ENCODE measurements at regions not wholly inside any gene's neighbourhood (a gene's known extent, or its start where the extent isn't known, plus 50 kb on each side); places are given as distances from the start of the nearest gene placed in this dataset.

DNA sequence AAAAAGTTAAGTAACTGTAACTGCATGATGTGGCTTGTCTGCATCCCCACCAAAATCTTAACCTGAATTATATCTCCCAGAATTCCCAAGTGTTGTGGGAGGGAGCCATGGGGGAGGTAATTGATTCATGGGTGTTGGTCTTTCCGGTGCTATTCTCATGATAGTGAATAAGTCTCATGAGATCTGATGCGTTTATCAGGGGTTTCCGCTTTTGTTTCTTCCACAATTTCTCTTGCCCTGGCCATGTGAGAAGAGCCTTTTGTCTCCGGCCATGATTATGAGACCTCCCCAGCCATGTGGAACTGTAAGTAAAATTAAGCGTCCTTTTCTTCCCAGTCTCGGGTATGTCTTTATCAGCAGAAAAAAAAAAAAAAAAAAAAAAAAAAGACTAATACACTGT, 385.8 kb downstream of the SLITRK1 start (continued):
- TF ChIP-seq, protein P1, sequence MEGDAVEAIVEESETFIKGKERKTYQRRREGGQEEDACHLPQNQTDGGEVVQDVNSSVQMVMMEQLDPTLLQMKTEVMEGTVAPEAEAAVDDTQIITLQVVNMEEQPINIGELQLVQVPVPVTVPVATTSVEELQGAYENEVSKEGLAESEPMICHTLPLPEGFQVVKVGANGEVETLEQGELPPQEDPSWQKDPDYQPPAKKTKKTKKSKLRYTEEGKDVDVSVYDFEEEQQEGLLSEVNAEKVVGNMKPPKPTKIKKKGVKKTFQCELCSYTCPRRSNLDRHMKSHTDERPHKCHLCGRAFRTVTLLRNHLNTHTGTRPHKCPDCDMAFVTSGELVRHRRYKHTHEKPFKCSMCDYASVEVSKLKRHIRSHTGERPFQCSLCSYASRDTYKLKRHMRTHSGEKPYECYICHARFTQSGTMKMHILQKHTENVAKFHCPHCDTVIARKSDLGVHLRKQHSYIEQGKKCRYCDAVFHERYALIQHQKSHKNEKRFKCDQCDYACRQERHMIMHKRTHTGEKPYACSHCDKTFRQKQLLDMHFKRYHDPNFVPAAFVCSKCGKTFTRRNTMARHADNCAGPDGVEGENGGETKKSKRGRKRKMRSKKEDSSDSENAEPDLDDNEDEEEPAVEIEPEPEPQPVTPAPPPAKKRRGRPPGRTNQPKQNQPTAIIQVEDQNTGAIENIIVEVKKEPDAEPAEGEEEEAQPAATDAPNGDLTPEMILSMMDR (IDR thresholded peaks at IDR 0.05), result no peak

DNA sequence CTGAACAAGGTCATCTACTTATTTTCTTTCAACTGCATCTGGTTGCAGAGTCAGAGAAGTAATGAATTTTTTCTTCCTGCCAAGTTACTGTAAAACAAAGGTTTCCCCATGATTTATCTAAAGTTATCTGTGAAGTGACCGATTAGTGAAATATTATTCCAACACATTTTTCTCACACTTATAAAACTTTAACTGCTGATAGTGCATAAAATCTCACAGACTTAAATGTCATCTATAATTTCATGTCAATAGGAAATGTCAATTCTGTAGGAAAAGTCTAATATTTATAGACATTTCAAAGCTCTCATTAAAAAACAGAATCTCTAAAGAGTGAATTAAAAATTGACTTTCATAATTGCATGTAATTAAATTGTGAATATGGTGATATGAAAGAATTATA, 397.2 kb downstream of the SLITRK1 start:
- FAIRE-seq, result no peak
- WGBS (ENCODE audit: missing lambda C conversion rate), result 35% methylated on average over 1 of the region's 1 CpG
- DNase-seq (ENCODE audit: low read depth in 1 of 2, low spot score in 1 of 2), result no peak
- no peak for ATAC-seq
- H3K4me3 ChIP-seq, result no peak overlapping the region
- TF ChIP-seq MAFK (IDR thresholded peaks at IDR 0.05; ENCODE audit: partially characterized antibody), result no peak
- TF ChIP-seq, protein P2, sequence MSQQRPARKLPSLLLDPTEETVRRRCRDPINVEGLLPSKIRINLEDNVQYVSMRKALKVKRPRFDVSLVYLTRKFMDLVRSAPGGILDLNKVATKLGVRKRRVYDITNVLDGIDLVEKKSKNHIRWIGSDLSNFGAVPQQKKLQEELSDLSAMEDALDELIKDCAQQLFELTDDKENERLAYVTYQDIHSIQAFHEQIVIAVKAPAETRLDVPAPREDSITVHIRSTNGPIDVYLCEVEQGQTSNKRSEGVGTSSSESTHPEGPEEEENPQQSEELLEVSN (IDR thresholded peaks at IDR 0.05; ENCODE audit: borderline replicate concordance, low read depth), result no peak
- no peak overlapping the region for H3K27ac ChIP-seq
- H3K4me2 ChIP-seq, result no peak overlapping the region
- ChIA-PET CTCF (no interaction called here), POLR2A (no interaction called here)
- no peaks in the 10 kb centered on the region for H3K4me1 ChIP-seq
- no peaks in the 10 kb centered on the region for H3K9me3 ChIP-seq

DNA sequence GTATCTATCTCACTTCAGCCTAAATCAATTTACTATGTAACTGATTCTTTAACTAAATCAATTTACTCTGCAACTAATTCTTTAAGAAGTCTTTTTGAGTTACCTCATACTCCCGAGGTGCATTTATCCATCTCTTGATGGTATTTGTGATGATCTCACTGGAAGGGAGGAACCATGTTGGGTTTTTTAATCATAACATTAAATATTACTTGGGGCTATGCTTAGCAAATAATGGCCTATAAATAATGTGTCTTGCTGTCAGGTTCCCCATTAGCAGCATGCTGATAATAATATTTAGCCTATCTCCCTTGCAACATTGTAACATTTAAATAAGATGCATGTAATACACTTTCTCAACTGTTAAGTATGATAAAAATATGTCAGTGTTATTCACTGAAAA, 411.3 kb downstream of the SLITRK1 start:
- H3K9me3 ChIP-seq, result no peaks in the 10 kb centered on the region
- ChIA-PET POLR2A (no interaction called here), CTCF (no interaction called here)

DNA sequence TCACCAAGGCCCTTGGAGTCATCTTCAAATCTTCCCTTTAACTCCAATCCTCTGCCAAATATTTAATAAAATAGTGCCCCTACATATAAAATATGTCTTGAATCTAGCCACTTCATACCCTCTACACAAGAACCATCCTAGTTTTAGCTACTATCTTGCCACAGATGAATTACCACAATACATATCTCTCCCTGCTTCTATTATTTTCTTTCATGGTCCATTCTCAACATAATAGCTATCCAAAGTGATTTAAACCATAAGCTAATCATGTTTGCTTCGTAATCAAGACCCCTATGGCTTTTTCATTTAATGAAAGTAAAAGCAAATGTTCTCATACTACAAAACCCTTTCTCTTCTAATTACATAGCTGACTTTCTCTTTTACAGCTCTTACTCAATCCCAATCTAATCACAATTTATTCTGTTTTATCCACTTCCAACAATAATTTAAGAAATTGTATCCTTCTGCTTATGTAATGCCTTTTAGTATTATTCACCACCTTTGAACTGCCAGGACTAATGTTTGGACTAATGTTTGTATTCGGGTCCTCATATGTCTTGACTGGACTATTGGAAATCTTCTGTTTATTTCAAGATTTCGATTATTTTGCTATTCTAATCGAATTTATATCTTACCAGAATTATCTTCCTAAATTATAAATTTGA, 412.0 kb downstream of the SLITRK1 start:
- Histone ChIP-seq H3K4me1 (no peaks in the 10 kb centered on the region), H3K27ac (no peak overlapping the region), H3K4me2 (no peak overlapping the region), H3K9me3 (no peaks in the 10 kb centered on the region), H3K4me3 (no peak overlapping the region)
- ATAC-seq (no peak), FAIRE-seq (no peak), DNase-seq (ENCODE audit: low read depth in 1 of 2, low spot score in 1 of 2) (no peak)
- ChIA-PET POLR2A (no interaction called here), CTCF (no interaction called here)
- TF ChIP-seq SREBF2 (IDR thresholded peaks at IDR 0.05) (no peak), NR3C1 (IDR thresholded peaks at IDR 0.05) (no peak)
- TF ChIP-seq, protein P3, sequence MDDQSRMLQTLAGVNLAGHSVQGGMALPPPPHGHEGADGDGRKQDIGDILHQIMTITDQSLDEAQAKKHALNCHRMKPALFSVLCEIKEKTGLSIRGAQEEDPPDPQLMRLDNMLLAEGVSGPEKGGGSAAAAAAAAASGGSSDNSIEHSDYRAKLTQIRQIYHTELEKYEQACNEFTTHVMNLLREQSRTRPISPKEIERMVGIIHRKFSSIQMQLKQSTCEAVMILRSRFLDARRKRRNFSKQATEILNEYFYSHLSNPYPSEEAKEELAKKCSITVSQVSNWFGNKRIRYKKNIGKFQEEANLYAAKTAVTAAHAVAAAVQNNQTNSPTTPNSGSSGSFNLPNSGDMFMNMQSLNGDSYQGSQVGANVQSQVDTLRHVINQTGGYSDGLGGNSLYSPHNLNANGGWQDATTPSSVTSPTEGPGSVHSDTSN (IDR thresholded peaks at IDR 0.05), result no peak
- TF ChIP-seq, protein P4, sequence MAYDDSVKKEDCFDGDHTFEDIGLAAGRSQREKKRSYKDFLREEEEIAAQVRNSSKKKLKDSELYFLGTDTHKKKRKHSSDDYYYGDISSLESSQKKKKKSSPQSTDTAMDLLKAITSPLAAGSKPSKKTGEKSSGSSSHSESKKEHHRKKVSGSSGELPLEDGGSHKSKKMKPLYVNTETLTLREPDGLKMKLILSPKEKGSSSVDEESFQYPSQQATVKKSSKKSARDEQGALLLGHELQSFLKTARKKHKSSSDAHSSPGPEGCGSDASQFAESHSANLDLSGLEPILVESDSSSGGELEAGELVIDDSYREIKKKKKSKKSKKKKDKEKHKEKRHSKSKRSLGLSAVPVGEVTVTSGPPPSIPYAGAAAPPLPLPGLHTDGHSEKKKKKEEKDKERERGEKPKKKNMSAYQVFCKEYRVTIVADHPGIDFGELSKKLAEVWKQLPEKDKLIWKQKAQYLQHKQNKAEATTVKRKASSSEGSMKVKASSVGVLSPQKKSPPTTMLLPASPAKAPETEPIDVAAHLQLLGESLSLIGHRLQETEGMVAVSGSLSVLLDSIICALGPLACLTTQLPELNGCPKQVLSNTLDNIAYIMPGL (CRISPR knock-in tag; IDR thresholded peaks at IDR 0.05; ENCODE audit: borderline replicate concordance), result no peak
- 4% methylated on average over 4 of the region's 4 CpGs for WGBS (ENCODE audit: missing lambda C conversion rate)

More for the DNA sequence above, 411.3 kb downstream of the SLITRK1 start:
- no peak overlapping the region for H3K4me2 ChIP-seq
- no peak overlapping the region for H3K27ac ChIP-seq
- WGBS (ENCODE audit: missing lambda C conversion rate), result 0% methylated on average over 1 of the region's 1 CpG
- ATAC-seq (no peak), DNase-seq (ENCODE audit: low read depth in 1 of 2, low spot score in 1 of 2) (no peak), FAIRE-seq (no peak)
- no peak for TF ChIP-seq NPAS2 (CRISPR knock-in tag; IDR thresholded peaks at IDR 0.05; ENCODE audit: borderline replicate concordance)
- TF ChIP-seq MYC (IDR thresholded peaks at IDR 0.05; ENCODE audit: borderline replicate concordance, low read length), result no peak
- no peaks in the 10 kb centered on the region for H3K4me1 ChIP-seq
- no peak overlapping the region for H3K4me3 ChIP-seq

DNA sequence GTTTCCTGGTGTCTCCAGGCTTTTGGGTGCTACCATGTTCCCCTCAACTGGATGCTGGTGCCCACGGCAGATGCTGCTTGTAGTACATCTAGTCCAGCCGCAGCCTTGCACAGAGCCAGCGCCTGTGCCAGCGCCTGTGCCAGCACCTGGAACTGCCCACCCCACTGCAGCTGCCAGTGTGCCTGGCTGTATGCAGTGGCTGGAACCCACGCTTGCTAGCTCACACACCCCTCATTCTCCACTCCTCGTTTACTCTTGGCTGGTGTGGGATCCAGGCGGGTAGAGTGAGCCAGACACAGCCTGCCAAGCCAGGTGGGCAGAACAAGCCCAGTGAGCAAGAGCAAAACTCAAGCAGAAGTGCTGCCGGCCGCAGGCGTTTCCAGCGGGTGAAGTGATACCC, 428.6 kb downstream of the SLITRK1 start:
- no peaks in the 10 kb centered on the region for H3K9me3 ChIP-seq
- ATAC-seq, result no peak
- ChIA-PET CTCF (no interaction called here), POLR2A (no interaction called here)
- no peak for DNase-seq (ENCODE audit: low read depth in 1 of 2, low spot score in 1 of 2)
- WGBS (ENCODE audit: missing lambda C conversion rate), result 82% methylated on average over 6 of the region's 11 CpGs
- H3K4me1 ChIP-seq, result no peaks in the 10 kb centered on the region
- TF ChIP-seq, protein P2 (IDR thresholded peaks at IDR 0.05; ENCODE audit: borderline replicate concordance, low read depth), result no peak
- no peak for TF ChIP-seq CHD4 (IDR thresholded peaks at IDR 0.05; ENCODE audit: borderline replicate concordance)
- TF ChIP-seq MAZ (IDR thresholded peaks at IDR 0.05; ENCODE audit: borderline replicate concordance, low read depth, low read length), result no peak
- no peak for TF ChIP-seq MYC (IDR thresholded peaks at IDR 0.05; ENCODE audit: borderline replicate concordance, low read length)
- no peak for TF ChIP-seq SMC3 (IDR thresholded peaks at IDR 0.05)
- TF ChIP-seq TFCP2L1 (CRISPR knock-in tag; IDR thresholded peaks at IDR 0.05), result no peak
- no peak for TF ChIP-seq TP53 (CRISPR knock-in tag; IDR thresholded peaks at IDR 0.05)
- no peak for TF ChIP-seq CEBPB (IDR thresholded peaks at IDR 0.05)
- no peak for TF ChIP-seq CHD2 (IDR thresholded peaks at IDR 0.05; ENCODE audit: low read length, partially characterized antibody)
- TF ChIP-seq, protein P5, sequence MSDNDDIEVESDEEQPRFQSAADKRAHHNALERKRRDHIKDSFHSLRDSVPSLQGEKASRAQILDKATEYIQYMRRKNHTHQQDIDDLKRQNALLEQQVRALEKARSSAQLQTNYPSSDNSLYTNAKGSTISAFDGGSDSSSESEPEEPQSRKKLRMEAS (IDR thresholded peaks at IDR 0.05), result no peak
- TF ChIP-seq, protein P4 (CRISPR knock-in tag; IDR thresholded peaks at IDR 0.05; ENCODE audit: borderline replicate concordance), result no peak
- no peak for TF ChIP-seq HOXB5 (CRISPR knock-in tag; IDR thresholded peaks at IDR 0.05)
- H3K27ac ChIP-seq, result no peak overlapping the region
- FAIRE-seq, result no peak
- H3K4me3 ChIP-seq, result no peak overlapping the region
- no peak overlapping the region for H3K4me2 ChIP-seq

Data from A549 (cell line).